ENCODE measurements at regions not wholly inside any gene's neighbourhood (a gene's known extent, or its start where the extent isn't known, plus 50 kb on each side); places are given as distances from the start of the nearest gene placed in this dataset.
"Not testable (repeated sequence)": the region's sequence is repeated elsewhere in the genome, so short reads cannot be mapped to it uniquely, and the experiment has no call there.

- 80 to 93% (median 88%) methylated on average over 4 of the region's 4 CpGs for WGBS, 3 donors
- H3K36me3 ChIP-seq (ENCODE audit: control insufficient read depth in 3 of 3, insufficient read depth in 2 of 3, low read depth in 1 of 3, low read length in 3 of 3); H3K4me3 ChIP-seq (ENCODE audit: low read depth in 1 of 3, low read length in 3 of 3): not testable (repeated sequence)
These were observed 344.7 kb downstream of the FGF10 start for GRCh38 chr5:44044549-44044948.

DNA sequence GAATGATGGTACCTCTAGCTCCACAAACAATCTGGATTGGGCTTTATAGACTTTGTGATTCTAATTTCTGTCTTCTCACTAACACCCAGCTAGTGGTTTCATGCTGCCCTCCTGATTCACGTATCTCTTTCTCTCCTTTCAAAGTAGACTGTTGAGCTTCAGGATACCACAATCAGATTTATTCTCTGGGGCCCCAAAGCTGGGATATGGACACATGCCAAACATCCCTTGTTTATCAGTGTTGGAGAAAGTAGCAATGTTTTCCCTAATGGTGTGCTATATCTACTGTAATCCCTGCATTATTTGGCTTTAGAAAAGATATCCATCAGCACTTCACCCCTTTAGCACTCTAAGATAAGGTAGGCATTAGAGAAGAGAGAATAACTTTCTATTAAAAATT is 361.0 kb downstream of the FGF10 start:
- Histone ChIP-seq H3K36me3 (ENCODE audit: control insufficient read depth in 3 of 3, insufficient read depth in 2 of 3, low read depth in 1 of 3, low read length in 3 of 3) (no peaks in the 10 kb centered on the region), H3K27ac (ENCODE audit: low read depth in 1 of 3, low read length in 2 of 3) (no peak overlapping the region), H3K9me3 (ENCODE audit: control insufficient read depth in 2 of 2, insufficient read depth in 1 of 2, low read depth in 1 of 2, low read length in 1 of 2) (peaks cover 0 to 5% of the 10 kb centered on the region in 2 donors), H3K27me3 (ENCODE audit: control insufficient read depth in 3 of 3, insufficient read depth in 3 of 3, low read length in 3 of 3) (no peaks in the 10 kb centered on the region), H3K4me3 (ENCODE audit: low read depth in 1 of 3, low read length in 3 of 3) (no peak overlapping the region), H3K4me1 (ENCODE audit: control insufficient read depth in 3 of 3, insufficient read depth in 2 of 3, low read depth in 1 of 3, low read length in 2 of 3) (no peaks in the 10 kb centered on the region)
- 36 to 77% (median 38%) methylated on average over 1 of the region's 1 CpG for WGBS, 3 donors
- FAIRE-seq: no peak
- DNase-seq: no peak

More at GRCh38 chr5:44044549-44044948, 344.7 kb downstream of the FGF10 start:
- H3K27me3 ChIP-seq (ENCODE audit: control insufficient read depth in 3 of 3, insufficient read depth in 3 of 3, low read length in 3 of 3); H3K27ac ChIP-seq (ENCODE audit: low read depth in 1 of 3, low read length in 2 of 3); FAIRE-seq; H3K4me1 ChIP-seq (ENCODE audit: control insufficient read depth in 3 of 3, insufficient read depth in 2 of 3, low read depth in 1 of 3, low read length in 2 of 3); H3K9me3 ChIP-seq (ENCODE audit: control insufficient read depth in 2 of 2, insufficient read depth in 1 of 2, low read depth in 1 of 2, low read length in 1 of 2); DNase-seq: not testable (repeated sequence)

DNA sequence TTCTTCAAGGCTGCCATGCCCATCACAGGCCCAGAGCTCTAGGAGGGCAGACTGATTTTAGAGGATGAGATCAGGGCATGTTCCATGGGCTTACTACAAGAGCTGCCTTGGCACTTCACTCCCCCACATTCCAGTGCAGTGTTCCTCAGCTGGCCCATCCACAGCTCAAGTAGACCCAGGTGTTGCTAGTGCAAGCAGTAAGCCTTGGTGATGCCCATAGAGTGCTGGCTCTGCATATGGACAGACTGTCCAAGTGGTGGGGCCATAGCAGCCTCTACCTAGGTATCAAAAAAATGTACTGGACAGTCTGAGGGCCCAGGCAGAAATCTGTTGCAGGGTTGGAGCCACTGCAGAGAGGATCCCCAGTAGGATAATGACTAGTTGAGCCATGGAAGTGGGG is 366.6 kb downstream of the FGF10 start:
- no peaks in the 10 kb centered on the region for H3K4me1 ChIP-seq (ENCODE audit: control insufficient read depth in 3 of 3, insufficient read depth in 2 of 3, low read depth in 1 of 3, low read length in 2 of 3)
- H3K36me3 ChIP-seq (ENCODE audit: control insufficient read depth in 3 of 3, insufficient read depth in 2 of 3, low read depth in 1 of 3, low read length in 3 of 3): no peaks in the 10 kb centered on the region
- no peaks in the 10 kb centered on the region for H3K27me3 ChIP-seq (ENCODE audit: control insufficient read depth in 3 of 3, insufficient read depth in 3 of 3, low read length in 3 of 3)
- H3K27ac ChIP-seq (ENCODE audit: low read depth in 1 of 3, low read length in 2 of 3): no peak overlapping the region
- no peaks in the 10 kb centered on the region for H3K9me3 ChIP-seq (ENCODE audit: control insufficient read depth in 2 of 2, insufficient read depth in 1 of 2, low read depth in 1 of 2, low read length in 1 of 2)
- no peak for FAIRE-seq
- no peak for DNase-seq
- H3K4me3 ChIP-seq (ENCODE audit: low read depth in 1 of 3, low read length in 3 of 3): no peak overlapping the region

DNA sequence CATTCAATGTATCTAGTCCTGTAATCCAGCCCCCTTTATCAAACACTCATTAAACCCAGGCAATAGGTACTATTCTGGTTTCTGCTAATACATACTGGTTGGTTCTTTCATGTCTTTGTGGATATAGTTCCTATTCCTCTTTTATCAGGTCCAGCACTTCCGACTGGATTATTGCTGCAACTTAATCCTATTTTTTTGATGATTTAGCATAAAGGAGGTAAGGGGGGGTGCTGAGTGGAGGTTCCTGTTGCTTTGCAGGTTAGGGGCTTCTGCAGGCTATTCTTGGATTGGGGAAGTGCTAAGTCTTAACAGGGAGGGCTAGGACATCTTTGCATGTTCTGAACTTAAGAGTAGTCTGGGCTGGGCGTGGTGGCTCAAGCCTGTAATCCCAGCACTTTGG is 377.7 kb downstream of the FGF10 start:
- FAIRE-seq: no peak
- 56 to 81% (median 62%) methylated on average over 2 of the region's 2 CpGs for WGBS, 3 donors
- H3K36me3 ChIP-seq (ENCODE audit: control insufficient read depth in 3 of 3, insufficient read depth in 2 of 3, low read depth in 1 of 3, low read length in 3 of 3): no peaks in the 10 kb centered on the region
- H3K4me3 ChIP-seq (ENCODE audit: low read depth in 1 of 3, low read length in 3 of 3): no peak overlapping the region
- peaks cover 0 to 17% of the 10 kb centered on the region in 2 donors for H3K9me3 ChIP-seq (ENCODE audit: control insufficient read depth in 2 of 2, insufficient read depth in 1 of 2, low read depth in 1 of 2, low read length in 1 of 2)
- no peak overlapping the region for H3K27ac ChIP-seq (ENCODE audit: low read depth in 1 of 3, low read length in 2 of 3)
- no peaks in the 10 kb centered on the region for H3K27me3 ChIP-seq (ENCODE audit: control insufficient read depth in 3 of 3, insufficient read depth in 3 of 3, low read length in 3 of 3)
- H3K4me1 ChIP-seq (ENCODE audit: control insufficient read depth in 3 of 3, insufficient read depth in 2 of 3, low read depth in 1 of 3, low read length in 2 of 3): no peaks in the 10 kb centered on the region
- no peak for DNase-seq

- H3K27me3 ChIP-seq (ENCODE audit: control insufficient read depth in 3 of 3, insufficient read depth in 3 of 3, low read length in 3 of 3): no peaks in the 10 kb centered on the region
- H3K4me3 ChIP-seq (ENCODE audit: low read depth in 1 of 3, low read length in 3 of 3): no peak overlapping the region
- FAIRE-seq (no peak), DNase-seq (no peak)
- no peak overlapping the region for H3K27ac ChIP-seq (ENCODE audit: low read depth in 1 of 3, low read length in 2 of 3)
- H3K9me3 ChIP-seq (ENCODE audit: control insufficient read depth in 2 of 2, insufficient read depth in 1 of 2, low read depth in 1 of 2, low read length in 1 of 2): no peaks in the 10 kb centered on the region
- no peaks in the 10 kb centered on the region for H3K4me1 ChIP-seq (ENCODE audit: control insufficient read depth in 3 of 3, insufficient read depth in 2 of 3, low read depth in 1 of 3, low read length in 2 of 3)
- H3K36me3 ChIP-seq (ENCODE audit: control insufficient read depth in 3 of 3, insufficient read depth in 2 of 3, low read depth in 1 of 3, low read length in 3 of 3): no peaks in the 10 kb centered on the region
These were observed 386.8 kb downstream of the FGF10 start for GRCh38 chr5:44002381-44002901.

- Histone ChIP-seq H3K27me3 (ENCODE audit: control insufficient read depth in 3 of 3, insufficient read depth in 3 of 3, low read length in 3 of 3) (no peaks in the 10 kb centered on the region), H3K36me3 (ENCODE audit: control insufficient read depth in 3 of 3, insufficient read depth in 2 of 3, low read depth in 1 of 3, low read length in 3 of 3) (no peaks in the 10 kb centered on the region), H3K4me3 (ENCODE audit: low read depth in 1 of 3, low read length in 3 of 3) (no peak overlapping the region), H3K4me1 (ENCODE audit: control insufficient read depth in 3 of 3, insufficient read depth in 2 of 3, low read depth in 1 of 3, low read length in 2 of 3) (no peaks in the 10 kb centered on the region), H3K27ac (ENCODE audit: low read depth in 1 of 3, low read length in 2 of 3) (no peak overlapping the region), H3K9me3 (ENCODE audit: control insufficient read depth in 2 of 2, insufficient read depth in 1 of 2, low read depth in 1 of 2, low read length in 1 of 2) (no peaks in the 10 kb centered on the region)
- 59 to 66% (median 61%) methylated on average over 2 of the region's 2 CpGs for WGBS, 3 donors
- no peak for DNase-seq
- no peak for FAIRE-seq
These were observed 387.4 kb downstream of the FGF10 start for GRCh38 chr5:44001675-44002380.

DNA sequence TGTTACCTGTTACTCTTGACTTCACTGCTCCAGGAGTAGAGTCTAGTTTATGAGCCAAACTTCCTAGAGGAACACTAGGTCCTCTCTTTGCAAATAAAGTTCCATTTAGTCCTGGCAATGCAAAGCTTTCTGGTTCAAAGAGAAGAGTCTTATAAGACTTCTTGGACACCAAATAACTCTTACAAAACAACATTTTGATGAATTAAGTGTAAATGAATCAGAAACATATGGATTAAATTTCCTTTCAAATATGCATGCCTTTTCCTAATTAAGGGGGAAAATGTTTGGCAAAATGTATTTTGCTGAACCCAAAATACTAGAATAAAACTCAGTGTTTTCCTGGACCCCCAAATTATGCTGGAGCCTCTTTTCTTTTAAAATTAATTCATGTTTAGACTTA is 388.0 kb downstream of the FGF10 start:
- no peak overlapping the region for H3K4me3 ChIP-seq (ENCODE audit: low read depth in 1 of 3, low read length in 3 of 3)
- no peaks in the 10 kb centered on the region for H3K36me3 ChIP-seq (ENCODE audit: control insufficient read depth in 3 of 3, insufficient read depth in 2 of 3, low read depth in 1 of 3, low read length in 3 of 3)
- no peaks in the 10 kb centered on the region for H3K9me3 ChIP-seq (ENCODE audit: control insufficient read depth in 2 of 2, insufficient read depth in 1 of 2, low read depth in 1 of 2, low read length in 1 of 2)
- H3K27ac ChIP-seq (ENCODE audit: low read depth in 1 of 3, low read length in 2 of 3): no peak overlapping the region
- no peak for DNase-seq
- H3K27me3 ChIP-seq (ENCODE audit: control insufficient read depth in 3 of 3, insufficient read depth in 3 of 3, low read length in 3 of 3): no peaks in the 10 kb centered on the region
- no peak for FAIRE-seq
- H3K4me1 ChIP-seq (ENCODE audit: control insufficient read depth in 3 of 3, insufficient read depth in 2 of 3, low read depth in 1 of 3, low read length in 2 of 3): no peaks in the 10 kb centered on the region

DNA sequence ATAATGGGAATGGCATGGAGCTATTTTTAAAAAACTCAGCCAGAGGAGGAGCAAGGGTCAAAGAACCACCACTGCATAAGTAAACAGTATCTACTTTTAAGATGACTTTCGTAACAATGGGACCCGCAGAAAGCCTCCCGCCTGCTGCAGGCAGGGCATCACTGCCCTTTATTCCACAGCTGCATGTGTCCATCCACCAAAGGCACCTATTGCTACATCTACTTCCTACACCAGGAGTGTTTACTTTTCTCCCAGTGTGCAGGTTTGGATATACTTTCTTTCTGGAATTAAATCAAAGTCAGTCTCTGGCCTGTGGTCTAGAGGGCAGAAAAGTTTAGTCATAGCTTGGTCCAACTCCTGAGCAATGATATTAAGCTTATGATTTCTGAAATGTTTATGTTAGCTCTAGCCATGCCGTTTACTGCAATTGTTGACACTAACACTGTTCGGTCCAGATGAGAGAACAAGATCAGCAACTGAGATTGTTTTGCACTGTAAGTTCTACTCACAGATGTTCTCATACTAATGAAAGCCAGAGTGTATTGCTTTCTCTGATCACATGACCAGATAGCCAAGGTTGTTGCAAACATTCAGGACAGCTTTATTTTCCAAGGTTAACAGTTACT is 391.5 kb downstream of the FGF10 start:
- Histone ChIP-seq H3K4me1 (ENCODE audit: control insufficient read depth in 3 of 3, insufficient read depth in 2 of 3, low read depth in 1 of 3, low read length in 2 of 3) (no peaks in the 10 kb centered on the region), H3K27ac (ENCODE audit: low read depth in 1 of 3, low read length in 2 of 3) (no peak overlapping the region), H3K27me3 (ENCODE audit: control insufficient read depth in 3 of 3, insufficient read depth in 3 of 3, low read length in 3 of 3) (no peaks in the 10 kb centered on the region), H3K9me3 (ENCODE audit: control insufficient read depth in 2 of 2, insufficient read depth in 1 of 2, low read depth in 1 of 2, low read length in 1 of 2) (no peaks in the 10 kb centered on the region), H3K4me3 (ENCODE audit: low read depth in 1 of 3, low read length in 3 of 3) (no peak overlapping the region), H3K36me3 (ENCODE audit: control insufficient read depth in 3 of 3, insufficient read depth in 2 of 3, low read depth in 1 of 3, low read length in 3 of 3) (no peaks in the 10 kb centered on the region)
- FAIRE-seq (no peak), DNase-seq (no peak)
- 54 to 61% (median 58%) methylated on average over 5 of the region's 5 CpGs for WGBS, 3 donors

GRCh38 chr5:43996221-43996620 is 393.0 kb downstream of the FGF10 start:
- Histone ChIP-seq H3K36me3 (ENCODE audit: control insufficient read depth in 3 of 3, insufficient read depth in 2 of 3, low read depth in 1 of 3, low read length in 3 of 3) (no peaks in the 10 kb centered on the region), H3K4me1 (ENCODE audit: control insufficient read depth in 3 of 3, insufficient read depth in 2 of 3, low read depth in 1 of 3, low read length in 2 of 3) (no peaks in the 10 kb centered on the region), H3K4me3 (ENCODE audit: low read depth in 1 of 3, low read length in 3 of 3) (no peak overlapping the region), H3K27me3 (ENCODE audit: control insufficient read depth in 3 of 3, insufficient read depth in 3 of 3, low read length in 3 of 3) (no peaks in the 10 kb centered on the region), H3K27ac (ENCODE audit: low read depth in 1 of 3, low read length in 2 of 3) (no peak overlapping the region), H3K9me3 (ENCODE audit: control insufficient read depth in 2 of 2, insufficient read depth in 1 of 2, low read depth in 1 of 2, low read length in 1 of 2) (no peaks in the 10 kb centered on the region)
- WGBS, 3 donors: 85 to 91% (median 89%) methylated on average over 2 of the region's 2 CpGs
- no peak for DNase-seq
- no peak for FAIRE-seq

Measured in small intestine (tissue), 7 donors.